ENCODE measurements at regions not wholly inside any gene's neighbourhood (a gene's known extent, or its start where the extent isn't known, plus 50 kb on each side); places are given as distances from the start of the nearest gene placed in this dataset.

DNA sequence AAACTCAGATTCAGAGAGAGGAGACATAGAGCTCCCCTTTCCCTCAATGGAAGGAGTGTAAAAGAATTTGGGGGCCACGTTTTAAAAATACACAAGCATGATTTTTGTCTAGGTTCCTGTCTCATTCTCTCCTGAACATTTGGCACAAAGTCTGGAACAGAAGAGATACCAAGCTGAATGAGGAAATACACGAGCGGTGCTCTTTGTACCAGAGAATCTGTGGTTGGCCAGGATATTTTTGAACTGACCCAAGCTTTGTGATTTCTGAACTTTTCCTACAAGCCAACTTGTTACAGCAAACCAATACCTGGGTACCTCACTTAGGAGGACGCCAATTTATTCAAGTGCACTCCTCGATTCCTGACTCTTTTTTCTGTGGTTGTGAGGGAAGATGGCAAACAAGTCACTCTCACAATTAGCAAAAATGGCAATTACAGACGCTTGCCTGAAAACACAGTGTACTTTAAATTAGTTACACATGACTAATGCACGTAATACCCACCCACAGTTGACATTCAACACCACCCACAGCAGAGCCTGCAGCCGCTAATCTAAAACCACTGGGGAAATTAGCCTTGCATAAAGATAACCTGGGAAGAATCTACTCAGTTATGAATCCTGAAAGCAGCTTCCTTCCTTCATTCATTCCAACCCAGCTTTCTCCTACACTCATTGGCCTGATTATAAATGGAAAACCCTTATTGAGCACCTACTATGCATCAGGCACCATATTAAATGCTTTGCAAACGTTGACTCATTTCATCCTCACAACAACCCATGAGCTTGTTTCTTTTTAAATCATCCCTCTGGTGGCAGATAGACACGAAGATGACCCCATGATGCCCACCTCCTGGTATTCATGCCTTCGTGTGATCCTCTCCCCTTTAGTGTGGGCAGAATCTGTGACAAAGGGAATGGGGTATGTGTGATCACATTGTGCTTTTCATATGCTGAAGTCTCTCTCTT lies 293.5 kb downstream of the KBTBD8 start:
- TF ChIP-seq, protein P1, sequence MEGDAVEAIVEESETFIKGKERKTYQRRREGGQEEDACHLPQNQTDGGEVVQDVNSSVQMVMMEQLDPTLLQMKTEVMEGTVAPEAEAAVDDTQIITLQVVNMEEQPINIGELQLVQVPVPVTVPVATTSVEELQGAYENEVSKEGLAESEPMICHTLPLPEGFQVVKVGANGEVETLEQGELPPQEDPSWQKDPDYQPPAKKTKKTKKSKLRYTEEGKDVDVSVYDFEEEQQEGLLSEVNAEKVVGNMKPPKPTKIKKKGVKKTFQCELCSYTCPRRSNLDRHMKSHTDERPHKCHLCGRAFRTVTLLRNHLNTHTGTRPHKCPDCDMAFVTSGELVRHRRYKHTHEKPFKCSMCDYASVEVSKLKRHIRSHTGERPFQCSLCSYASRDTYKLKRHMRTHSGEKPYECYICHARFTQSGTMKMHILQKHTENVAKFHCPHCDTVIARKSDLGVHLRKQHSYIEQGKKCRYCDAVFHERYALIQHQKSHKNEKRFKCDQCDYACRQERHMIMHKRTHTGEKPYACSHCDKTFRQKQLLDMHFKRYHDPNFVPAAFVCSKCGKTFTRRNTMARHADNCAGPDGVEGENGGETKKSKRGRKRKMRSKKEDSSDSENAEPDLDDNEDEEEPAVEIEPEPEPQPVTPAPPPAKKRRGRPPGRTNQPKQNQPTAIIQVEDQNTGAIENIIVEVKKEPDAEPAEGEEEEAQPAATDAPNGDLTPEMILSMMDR (IDR thresholded peaks at IDR 0.05; ENCODE audit: insufficient read depth, low read length, missing control alignments), result no peak
- ChIA-PET CTCF (no interaction called here), POLR2A (no interaction called here)
- H3K4me3 ChIP-seq (ENCODE audit: low read depth, low read length), result no peak overlapping the region
- DNase-seq (ENCODE audit: low read depth, low spot score), result no peak

- DNase-seq (ENCODE audit: low read depth, low spot score), result no peak
- POLR2A ChIA-PET, result no interaction called here
- H3K4me3 ChIP-seq (ENCODE audit: low read depth, low read length), result no peak overlapping the region
- CTCF ChIA-PET, result no interaction called here
- TF ChIP-seq, protein P1 (IDR thresholded peaks at IDR 0.05; ENCODE audit: insufficient read depth, low read length, missing control alignments), result no peak
These were observed 294.4 kb downstream of the KBTBD8 start for GRCh38 chr3:67292356-67293121.

- DNase-seq (ENCODE audit: low read depth, low spot score), result no peak
- no peak overlapping the region for H3K4me3 ChIP-seq (ENCODE audit: low read depth, low read length)
- TF ChIP-seq, protein P1 (IDR thresholded peaks at IDR 0.05; ENCODE audit: insufficient read depth, low read length, missing control alignments), result no peak
- ChIA-PET POLR2A (no interaction called here), CTCF (no interaction called here)
These were observed 296.2 kb downstream of the KBTBD8 start for GRCh38 chr3:67294341-67294740.

DNA sequence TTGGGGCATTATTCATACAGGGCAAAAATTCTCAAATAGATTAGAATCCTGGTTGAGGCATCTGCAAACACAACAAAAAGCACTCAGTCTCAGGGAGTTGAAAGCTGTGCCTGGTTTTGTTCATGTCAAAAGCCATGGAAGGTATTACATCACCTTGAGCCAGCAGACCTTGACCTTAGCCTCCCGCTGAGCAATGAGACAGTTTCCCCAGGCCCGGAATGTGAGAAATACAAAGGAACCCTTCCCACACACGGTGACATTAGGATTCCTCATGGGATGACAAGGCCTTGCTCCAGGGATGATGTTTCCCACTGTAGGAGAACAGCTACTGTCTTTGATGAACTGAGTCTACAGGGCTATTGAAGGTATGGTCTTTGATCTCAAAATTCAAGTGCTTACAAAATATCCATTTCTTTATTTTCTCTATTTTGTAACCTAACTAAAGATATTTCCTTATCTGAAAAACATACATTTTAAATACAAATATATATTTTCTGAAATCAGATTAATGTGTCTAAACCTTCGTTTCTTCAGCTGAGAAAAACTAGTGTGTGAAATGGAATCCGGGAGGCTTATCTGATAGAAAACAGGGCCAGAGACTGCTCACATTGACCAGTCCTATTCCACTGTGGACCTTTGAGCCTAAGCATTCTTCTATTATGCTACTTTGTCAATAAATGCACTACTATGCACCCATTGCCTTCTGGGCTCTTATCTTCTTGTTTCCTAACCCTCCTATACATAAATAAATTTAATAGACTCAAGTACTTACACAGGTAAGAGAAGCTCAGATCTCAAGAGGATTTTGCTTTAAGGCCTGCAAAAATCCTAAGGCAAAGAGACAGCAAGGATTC lies 298.2 kb downstream of the KBTBD8 start:
- no peak for DNase-seq (ENCODE audit: low read depth, low spot score)
- ChIA-PET POLR2A (no interaction called here), CTCF (no interaction called here)
- H3K4me3 ChIP-seq (ENCODE audit: low read depth, low read length), result no peak overlapping the region
- TF ChIP-seq, protein P1 (IDR thresholded peaks at IDR 0.05; ENCODE audit: insufficient read depth, low read length, missing control alignments), result no peak

DNA sequence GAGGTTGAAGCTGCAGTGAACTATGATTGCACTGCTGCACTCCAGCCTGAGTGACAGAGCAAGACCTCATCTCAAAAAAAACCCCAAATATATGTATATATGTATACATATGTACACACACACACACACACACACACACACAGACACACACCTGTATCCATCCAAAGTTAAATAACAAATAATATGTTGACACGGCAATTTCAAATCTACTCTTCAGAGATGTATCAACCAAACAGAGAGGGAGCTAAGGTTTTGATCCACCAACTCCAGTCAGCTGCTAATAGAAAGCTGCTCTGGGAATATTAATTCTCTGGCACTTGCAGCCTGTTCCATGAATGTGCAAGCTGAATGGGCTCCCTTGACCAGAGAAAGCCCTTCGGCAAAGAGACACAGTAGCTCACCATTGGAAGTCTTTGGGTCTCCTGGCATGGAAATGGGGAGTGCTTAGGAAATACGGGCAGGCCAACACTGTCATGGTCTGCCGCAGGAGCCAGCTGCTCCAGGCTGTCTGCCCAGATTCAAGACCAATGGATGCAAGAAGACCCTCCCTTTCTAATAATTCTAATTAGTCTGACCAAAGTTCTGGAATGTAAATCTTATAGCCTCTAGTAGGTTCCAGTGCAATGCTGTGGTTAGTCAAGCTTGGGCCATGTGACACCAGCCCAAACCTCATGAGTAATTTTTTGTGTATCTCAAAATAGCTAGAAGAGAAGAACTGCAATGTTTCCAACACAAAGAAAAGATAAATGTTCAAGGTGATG lies 299.8 kb downstream of the KBTBD8 start:
- DNase-seq (ENCODE audit: low read depth, low spot score), result no peak
- no peak overlapping the region for H3K4me3 ChIP-seq (ENCODE audit: low read depth, low read length)
- TF ChIP-seq, protein P1 (IDR thresholded peaks at IDR 0.05; ENCODE audit: insufficient read depth, low read length, missing control alignments), result no peak
- ChIA-PET CTCF (no interaction called here), POLR2A (no interaction called here)
